Natural killer cell (primary cell): ENCODE measurements at regions not wholly inside any gene's neighbourhood (a gene's known extent, or its start where the extent isn't known, plus 50 kb on each side); places are given as distances from the start of the nearest gene placed in this dataset.

ENCODE experiments used
- ATAC-seq, 3 donors: fragments of 150-1000 bp in 2 of 3; fragments of 200-7000 bp in 1 of 3; cut with Tn5 transposase; 1 replicate in 1 of 3; 2 replicates in 2 of 3; pipeline ENCODE4 v1.10.0; 2021; ENCODE audit warnings: mild to moderate bottlenecking in 2 of 3, moderate library complexity in 2 of 3
- DNase-seq, 2 donors: peaks; one replicate each; pipeline versions ENCODE4 v3.0.0 to v3.0.0-alpha.2; 2013 to 2021; ENCODE audit warnings: mixed read lengths in 1 of 2
- H3K27ac ChIP-seq: one replicate; pipeline ENCODE4 v1.5.1; 2013; ENCODE audit warnings: mild to moderate bottlenecking, low read length
- H3K27me3 ChIP-seq: one replicate; pipeline ENCODE4 v1.6.1; 2013; ENCODE audit warnings: low read length; ENCODE audit not compliant: control insufficient read depth, insufficient read depth
- H3K36me3 ChIP-seq: one replicate; pipeline ENCODE4 v1.6.1; 2013; ENCODE audit warnings: low read length; ENCODE audit not compliant: control insufficient read depth, insufficient read depth
- H3K4me1 ChIP-seq: one replicate; pipeline ENCODE4 v1.6.1; 2013; ENCODE audit warnings: low read length; ENCODE audit not compliant: control insufficient read depth, insufficient read depth
- H3K4me3 ChIP-seq: one replicate; pipeline ENCODE4 v1.5.1; 2013; ENCODE audit warnings: low read length
- H3K9me3 ChIP-seq: one replicate; pipeline ENCODE4 v1.6.1; 2013; ENCODE audit warnings: low read length; ENCODE audit not compliant: control insufficient read depth, insufficient read depth
- H3K27ac Mint-ChIP-seq, 2 donors: one replicate each; pipeline ENCODE4 v1.8.0; 2022; ENCODE audit warnings: mild to moderate bottlenecking in 2 of 2, mixed read lengths in 2 of 2, moderate library complexity in 1 of 2
- H3K27me3 Mint-ChIP-seq, 2 donors: one replicate each; pipeline ENCODE4 v1.8.0; 2022; ENCODE audit warnings: low read depth in 2 of 2, mixed read lengths in 2 of 2
- H3K36me3 Mint-ChIP-seq: one replicate; pipeline ENCODE4 v1.8.0; 2022; ENCODE audit warnings: mixed read lengths
- H3K4me1 Mint-ChIP-seq, 2 donors: one replicate each; pipeline ENCODE4 v1.8.0; 2022; ENCODE audit warnings: mixed read lengths in 2 of 2
- H3K4me3 Mint-ChIP-seq: one replicate; pipeline ENCODE4 v1.8.0; 2022; ENCODE audit warnings: mild to moderate bottlenecking, moderate library complexity, mixed read lengths
- H3K9me3 Mint-ChIP-seq, 2 donors: one replicate each; pipeline ENCODE4 v1.8.0; 2022; ENCODE audit warnings: mixed read lengths in 2 of 2
- WGBS: methylation state at CpG from one replicate; pipeline ENCODE4 v1.1.7; 2013; ENCODE audit warnings: missing lambda C conversion rate; ENCODE audit not compliant: insufficient coverage; 5-methylcytosine and 5-hydroxymethylcytosine counted together
- intact Hi-C: fragments of 100-400 bp; cut with micrococcal nuclease; formaldehyde crosslinking; loops from one replicate; pipeline ENCODE4 v1.14.2; 2022
- TF ChIP-seq, protein P1 (sequence below): fragments of 200-600 bp; IDR thresholded peaks from one replicate; pipeline ENCODE4 v1.8.0; 2022; ENCODE audit warnings: antibody characterized with exemption

DNA sequence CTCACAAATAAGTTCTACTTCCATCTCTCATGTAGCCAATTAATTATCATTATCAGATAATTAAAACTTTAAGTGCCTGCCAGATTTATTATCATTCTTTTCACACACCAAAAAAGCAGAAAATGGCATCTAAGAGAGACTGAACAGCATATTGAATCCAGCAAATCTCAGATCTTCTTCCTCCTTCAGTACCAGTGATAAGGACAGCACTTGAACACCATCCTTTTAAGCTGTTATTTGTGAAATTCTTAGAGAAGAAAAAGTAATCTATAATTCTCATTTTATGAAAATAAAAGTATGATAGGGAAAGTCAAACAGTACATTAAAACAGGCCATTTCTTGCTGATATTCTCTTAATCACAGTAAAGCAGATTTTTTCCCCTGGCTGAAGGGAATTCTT lies 104.5 kb downstream of the ELAPOR2 start:
- peaks cover 0 to 3% of the 10 kb centered on the region in 2 donors for H3K27me3 Mint-ChIP-seq
- intact Hi-C loops = no loop called here
- Histone ChIP-seq H3K4me1 (peaks cover under 1% of the 10 kb centered on the region), H3K36me3 (no peaks in the 10 kb centered on the region), H3K4me3 (no peak overlapping the region), H3K27me3 (no peaks in the 10 kb centered on the region), H3K27ac (no peak overlapping the region), H3K9me3 (no peaks in the 10 kb centered on the region)
- TF ChIP-seq, protein P1, sequence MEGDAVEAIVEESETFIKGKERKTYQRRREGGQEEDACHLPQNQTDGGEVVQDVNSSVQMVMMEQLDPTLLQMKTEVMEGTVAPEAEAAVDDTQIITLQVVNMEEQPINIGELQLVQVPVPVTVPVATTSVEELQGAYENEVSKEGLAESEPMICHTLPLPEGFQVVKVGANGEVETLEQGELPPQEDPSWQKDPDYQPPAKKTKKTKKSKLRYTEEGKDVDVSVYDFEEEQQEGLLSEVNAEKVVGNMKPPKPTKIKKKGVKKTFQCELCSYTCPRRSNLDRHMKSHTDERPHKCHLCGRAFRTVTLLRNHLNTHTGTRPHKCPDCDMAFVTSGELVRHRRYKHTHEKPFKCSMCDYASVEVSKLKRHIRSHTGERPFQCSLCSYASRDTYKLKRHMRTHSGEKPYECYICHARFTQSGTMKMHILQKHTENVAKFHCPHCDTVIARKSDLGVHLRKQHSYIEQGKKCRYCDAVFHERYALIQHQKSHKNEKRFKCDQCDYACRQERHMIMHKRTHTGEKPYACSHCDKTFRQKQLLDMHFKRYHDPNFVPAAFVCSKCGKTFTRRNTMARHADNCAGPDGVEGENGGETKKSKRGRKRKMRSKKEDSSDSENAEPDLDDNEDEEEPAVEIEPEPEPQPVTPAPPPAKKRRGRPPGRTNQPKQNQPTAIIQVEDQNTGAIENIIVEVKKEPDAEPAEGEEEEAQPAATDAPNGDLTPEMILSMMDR = no peak
- no peak for DNase-seq
- no peaks in the 10 kb centered on the region for H3K9me3 Mint-ChIP-seq
- no peak for ATAC-seq
- no peaks in the 10 kb centered on the region for H3K36me3 Mint-ChIP-seq
- H3K27ac Mint-ChIP-seq = no peak overlapping the region
- no peaks in the 10 kb centered on the region for H3K4me1 Mint-ChIP-seq
- no peak overlapping the region for H3K4me3 Mint-ChIP-seq

DNA sequence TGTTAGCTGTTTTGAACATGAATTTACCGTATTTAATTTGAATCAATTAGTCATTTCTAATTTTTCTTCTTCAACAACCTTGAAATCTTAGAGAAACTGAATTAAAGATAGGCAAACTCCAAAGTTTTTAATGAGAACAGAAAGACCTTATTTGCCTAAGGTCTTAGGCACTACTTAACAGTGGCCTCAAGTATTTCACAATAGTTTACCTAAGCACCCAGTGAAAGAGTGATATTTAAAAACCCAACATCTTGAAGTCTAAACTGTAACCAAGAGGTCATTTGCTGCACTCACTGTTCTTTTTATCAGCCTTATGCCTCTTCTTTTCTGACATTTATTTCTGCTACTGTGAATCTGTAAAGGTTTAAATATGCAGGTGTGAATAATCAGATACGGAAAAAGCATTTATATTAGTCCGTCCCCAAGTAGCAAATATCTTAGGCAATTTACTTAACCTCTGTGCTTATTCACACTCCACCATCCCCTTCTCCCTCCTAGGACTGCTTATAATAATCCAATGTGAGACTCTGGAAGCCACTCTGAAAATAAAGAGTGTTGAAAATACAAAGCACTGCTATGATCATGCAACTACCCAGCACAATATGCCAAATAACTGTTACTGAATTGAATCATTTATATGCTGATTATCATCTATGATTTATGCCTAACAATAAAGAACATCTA lies 105.7 kb downstream of the ELAPOR2 start:
- H3K4me3 ChIP-seq = no peak overlapping the region
- Mint-ChIP-seq H3K9me3 (no peaks in the 10 kb centered on the region), H3K4me3 (no peak overlapping the region), H3K36me3 (no peaks in the 10 kb centered on the region), H3K4me1 (no peaks in the 10 kb centered on the region), H3K27ac (no peak overlapping the region), H3K27me3 (peaks cover 0 to 3% of the 10 kb centered on the region in 2 donors)
- DNase-seq (no peak), ATAC-seq (no peak)
- no peaks in the 10 kb centered on the region for H3K36me3 ChIP-seq
- intact Hi-C loops = no loop called here
- H3K27me3 ChIP-seq = no peaks in the 10 kb centered on the region
- H3K4me1 ChIP-seq = peaks cover 7% of the 10 kb centered on the region
- TF ChIP-seq, protein P1 = no peak
- no peak overlapping the region for H3K27ac ChIP-seq
- no peaks in the 10 kb centered on the region for H3K9me3 ChIP-seq
- WGBS = 100% methylated on average over 1 of the region's 3 CpGs

DNA sequence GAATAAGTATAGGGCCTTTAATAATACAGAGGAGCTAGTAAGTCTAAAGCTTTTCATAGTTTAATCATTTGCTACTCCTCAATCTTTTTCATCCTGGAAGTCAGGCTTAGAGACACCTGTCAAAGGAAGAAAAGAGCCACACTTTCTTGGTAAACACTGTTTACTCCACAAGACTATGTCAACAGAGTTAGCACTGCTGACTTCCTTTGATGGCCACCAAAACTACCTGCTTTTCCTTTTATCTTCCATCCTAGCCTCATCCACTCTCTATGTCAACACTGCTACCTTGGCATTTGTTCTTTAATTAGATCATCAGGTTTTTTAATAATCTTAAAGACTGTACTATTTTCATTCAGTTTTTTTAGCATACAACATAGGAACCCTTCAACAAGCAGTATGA lies 106.2 kb downstream of the ELAPOR2 start:
- ATAC-seq (no peak), DNase-seq (no peak)
- intact Hi-C loops = no loop called here
- H3K9me3 Mint-ChIP-seq = no peaks in the 10 kb centered on the region
- no peak overlapping the region for H3K4me3 Mint-ChIP-seq
- Histone ChIP-seq H3K27ac (no peak overlapping the region), H3K9me3 (no peaks in the 10 kb centered on the region), H3K27me3 (no peaks in the 10 kb centered on the region), H3K36me3 (no peaks in the 10 kb centered on the region), H3K4me3 (no peak overlapping the region), H3K4me1 (peaks cover 7% of the 10 kb centered on the region)
- peaks cover 0 to 3% of the 10 kb centered on the region in 2 donors for H3K27me3 Mint-ChIP-seq
- TF ChIP-seq, protein P1 = no peak
- H3K27ac Mint-ChIP-seq = no peak overlapping the region
- H3K36me3 Mint-ChIP-seq = no peaks in the 10 kb centered on the region
- no peaks in the 10 kb centered on the region for H3K4me1 Mint-ChIP-seq

DNA sequence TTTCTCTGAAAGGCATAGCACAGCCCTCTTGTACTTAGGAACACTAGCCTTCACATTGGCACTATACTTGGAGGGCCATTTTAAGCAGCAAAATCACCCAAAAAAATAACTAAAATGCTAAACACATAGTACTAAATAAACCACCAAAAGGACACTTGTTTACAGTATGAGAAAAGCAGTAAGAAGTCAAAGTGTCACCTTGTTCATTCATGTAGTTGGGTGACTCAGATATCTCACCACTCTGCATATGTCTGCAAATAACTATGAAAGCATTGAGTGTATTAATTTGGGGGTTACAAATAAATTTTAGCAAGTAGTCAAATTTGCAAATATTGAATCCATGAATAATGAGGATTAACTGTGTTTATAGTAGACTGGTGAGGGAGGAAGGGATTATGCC lies 107.6 kb downstream of the ELAPOR2 start:
- H3K27ac ChIP-seq = no peak overlapping the region
- Mint-ChIP-seq H3K36me3 (no peaks in the 10 kb centered on the region), H3K4me3 (no peak overlapping the region), H3K9me3 (no peaks in the 10 kb centered on the region), H3K27ac (no peak overlapping the region), H3K4me1 (no peaks in the 10 kb centered on the region), H3K27me3 (peaks cover 0 to 1% of the 10 kb centered on the region in 2 donors)
- no peaks in the 10 kb centered on the region for H3K36me3 ChIP-seq
- TF ChIP-seq, protein P1 = no peak
- no peak for DNase-seq
- ATAC-seq = no peak
- H3K27me3 ChIP-seq = no peaks in the 10 kb centered on the region
- no peaks in the 10 kb centered on the region for H3K9me3 ChIP-seq
- H3K4me1 ChIP-seq = peaks cover 7% of the 10 kb centered on the region
- intact Hi-C loops = no loop called here
- H3K4me3 ChIP-seq = no peak overlapping the region
